ENCODE measurements at regions not wholly inside any gene's neighbourhood (a gene's known extent, or its start where the extent isn't known, plus 50 kb on each side); places are given as distances from the start of the nearest gene placed in this dataset.

GRCh38 chr12:95607642-95608041 is 56.4 kb upstream of the USP44 start:
- H3K9me3 ChIP-seq: no peaks in the 10 kb centered on the region
- in situ Hi-C loops (cut with MboI; ENCODE audit: low sequenced_read_pairs): no loop called here
- no peaks in the 10 kb centered on the region for H3K36me3 ChIP-seq (replicated peaks)
- peak; percentile 64 to 89 for DNase-seq (ENCODE audit: low spot score in 2 of 2)
- no peak overlapping the region for H3K4me3 ChIP-seq
- H3K27me3 ChIP-seq (ENCODE audit: low read depth): no peaks in the 10 kb centered on the region
- H3K4me1 ChIP-seq: peaks cover 11% of the 10 kb centered on the region

- in situ Hi-C loops (cut with MboI; ENCODE audit: low sequenced_read_pairs): no loop called here
- no peak for DNase-seq (ENCODE audit: low spot score in 2 of 2)
Measured at GRCh38 chr12:95605875-95606274, 54.6 kb upstream of the USP44 start.

GRCh38 chr12:95605087-95605486 is 53.8 kb upstream of the USP44 start:
- H3K36me3 ChIP-seq (replicated peaks): no peaks in the 10 kb centered on the region
- in situ Hi-C loops (cut with MboI; ENCODE audit: low sequenced_read_pairs): no loop called here
- H3K27me3 ChIP-seq (ENCODE audit: low read depth): no peaks in the 10 kb centered on the region
- peaks cover 11% of the 10 kb centered on the region for H3K4me1 ChIP-seq
- H3K9me3 ChIP-seq: no peaks in the 10 kb centered on the region
- no peak overlapping the region for H3K4me3 ChIP-seq
- DNase-seq (ENCODE audit: low spot score in 2 of 2): no peak

More at GRCh38 chr12:95605875-95606274, 54.6 kb upstream of the USP44 start:
- Histone ChIP-seq H3K9me3 (no peaks in the 10 kb centered on the region), H3K4me3 (no peak overlapping the region), H3K36me3 (replicated peaks) (no peaks in the 10 kb centered on the region), H3K4me1 (peaks cover 11% of the 10 kb centered on the region), H3K27me3 (ENCODE audit: low read depth) (no peaks in the 10 kb centered on the region)

- in situ Hi-C loops (cut with MboI; ENCODE audit: low sequenced_read_pairs): no loop called here
- no peaks in the 10 kb centered on the region for H3K27me3 ChIP-seq (ENCODE audit: low read depth)
- no peak overlapping the region for H3K4me3 ChIP-seq
- H3K9me3 ChIP-seq: no peaks in the 10 kb centered on the region
- H3K4me1 ChIP-seq: peaks cover 11% of the 10 kb centered on the region
- no peaks in the 10 kb centered on the region for H3K36me3 ChIP-seq (replicated peaks)
- no peak for DNase-seq (ENCODE audit: low spot score in 2 of 2)
Measured at GRCh38 chr12:95603351-95604145, 52.3 kb upstream of the USP44 start.

DNA sequence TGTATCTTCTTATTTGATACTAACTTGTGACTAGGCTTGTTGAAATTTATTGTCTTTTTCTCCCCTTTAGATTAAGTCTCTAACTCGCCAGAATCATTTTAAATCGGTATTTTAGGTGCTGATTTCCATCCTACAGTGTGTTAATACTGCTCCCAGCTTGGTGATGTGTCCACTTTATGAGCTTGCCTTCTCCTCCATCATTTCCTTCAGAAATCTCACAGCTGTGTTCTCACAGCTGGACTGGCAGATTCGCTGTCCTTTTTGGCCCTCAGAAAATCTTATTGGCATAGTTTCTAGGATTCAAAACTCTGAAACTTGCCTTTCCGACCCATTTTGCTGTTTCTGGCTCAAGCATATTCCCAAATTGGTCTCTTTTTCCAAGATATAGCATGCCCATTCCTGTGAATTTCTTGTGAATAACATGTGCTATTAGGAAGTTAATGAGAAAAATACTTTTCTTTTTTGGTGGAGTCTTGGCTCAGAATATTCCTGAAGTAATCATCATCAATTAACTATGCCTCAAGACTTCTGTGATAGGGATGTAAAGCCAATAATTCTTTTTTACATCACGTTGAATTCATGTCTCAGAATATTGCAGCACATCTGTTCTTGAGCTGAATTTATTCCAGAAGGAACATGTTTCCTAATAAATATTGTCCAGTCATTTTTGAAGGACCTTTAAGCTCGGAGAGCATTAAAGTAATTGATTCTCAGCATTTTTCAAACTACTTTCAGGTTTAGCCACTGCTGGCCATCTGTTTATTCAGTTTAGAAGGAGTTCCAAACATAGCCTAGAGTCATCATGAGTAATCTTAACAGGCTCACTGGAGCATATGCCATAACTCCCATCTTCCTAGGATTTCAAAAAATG is 50.0 kb upstream of the USP44 start:
- in situ Hi-C loops (cut with MboI; ENCODE audit: low sequenced_read_pairs): no loop called here
- Histone ChIP-seq H3K27me3 (ENCODE audit: low read depth) (no peaks in the 10 kb centered on the region), H3K4me3 (no peak overlapping the region), H3K9me3 (no peaks in the 10 kb centered on the region), H3K4me1 (no peaks in the 10 kb centered on the region), H3K36me3 (replicated peaks) (no peaks in the 10 kb centered on the region)
- DNase-seq (ENCODE audit: low spot score in 2 of 2): no peak

All from HAP-1 (cell line).